Lung (tissue), 11 donors: ENCODE measurements at regions not wholly inside any gene's neighbourhood (a gene's known extent, or its start where the extent isn't known, plus 50 kb on each side); places are given as distances from the start of the nearest gene placed in this dataset.
A peak's percentile ranks its signal among the peaks of the same experiment; 100 is the strongest.

ENCODE experiments used
- ATAC-seq: fragments of 200-7000 bp; cut with Tn5 transposase; one replicate; pipeline ENCODE4 v1.9.1; 2020; ENCODE audit warnings: moderate number of reproducible peaks; ENCODE audit not compliant: insufficient read depth, low FRiP score
- DNase-seq, 3 donors: peaks; one replicate each; pipeline ENCODE4 v3.0.0-alpha.2; 2013 to 2017
- H3K27ac ChIP-seq, 2 donors: one replicate each; pipeline ENCODE4 v1.5.1; 2013; ENCODE audit warnings: mild to moderate bottlenecking in 2 of 2, moderate library complexity in 2 of 2, control low read depth in 1 of 2, inconsistent platforms in 1 of 2, low read depth in 1 of 2, low read length in 1 of 2
- H3K27me3 ChIP-seq, 3 donors: one replicate each; pipeline ENCODE4 v1.5.1; 2013; ENCODE audit warnings: low read length in 2 of 3; ENCODE audit not compliant: control insufficient read depth in 3 of 3, insufficient read depth in 3 of 3
- H3K36me3 ChIP-seq, 4 donors: one replicate each; pipeline ENCODE4 v1.5.1; 2013; ENCODE audit warnings: low read length in 4 of 4, mild to moderate bottlenecking in 1 of 4, moderate library complexity in 1 of 4; ENCODE audit not compliant: control insufficient read depth in 4 of 4, insufficient read depth in 4 of 4
- H3K4me1 ChIP-seq, 5 donors: one replicate each; pipeline ENCODE4 v1.5.1; 2013; ENCODE audit warnings: low read length in 5 of 5, mild to moderate bottlenecking in 2 of 5, moderate library complexity in 1 of 5; ENCODE audit not compliant: control insufficient read depth in 5 of 5, insufficient read depth in 5 of 5
- H3K4me3 ChIP-seq: one replicate; pipeline ENCODE4 v1.5.1; 2013; ENCODE audit warnings: mild to moderate bottlenecking, control low read depth, moderate library complexity
- H3K9ac ChIP-seq, 2 donors: one replicate each; pipeline ENCODE4 v1.5.1; 2013; ENCODE audit warnings: low read length in 2 of 2, control low read depth in 1 of 2; ENCODE audit not compliant: insufficient read depth in 1 of 2
- H3K9me3 ChIP-seq, 4 donors: one replicate each; pipeline ENCODE4 v1.5.1; 2013; ENCODE audit warnings: low read length in 3 of 4, mild to moderate bottlenecking in 1 of 4, moderate library complexity in 1 of 4; ENCODE audit not compliant: control insufficient read depth in 4 of 4, insufficient read depth in 3 of 4
- CTCF ChIP-seq: IDR thresholded peaks from 2 replicates; pipeline ENCODE4 v1.5.1; 2012; ENCODE audit warnings: mild to moderate bottlenecking; ENCODE audit errors: control extremely low read depth, extremely low read depth
- WGBS, 2 donors: extraction: QIAGEN DNeasy Blood & Tissue Kit; methylation state at CpG; one replicate each; pipeline ENCODE4 v1.1.7; 2013; 5-methylcytosine and 5-hydroxymethylcytosine counted together
- donor health status: control.
- donor health status: control.
- donor health status: Bipolar disorder and iron deficiency.
- donor health status: healthy.
- donor health status: DM: yes; HTN: yes; CAD: no.

GRCh38 chr2:8132879-8133278, 549.0 kb upstream of the ID2 start:
- Histone ChIP-seq H3K27ac (no peak overlapping the region), H3K36me3 (no peaks in the 10 kb centered on the region), H3K9ac (peak overlapping the region in 1 of 2 donors; percentile 5), H3K27me3 (no peaks in the 10 kb centered on the region), H3K9me3 (no peaks in the 10 kb centered on the region), H3K4me3 (no peak overlapping the region), H3K4me1 (peaks cover 0 to 17% (median 4%) of the 10 kb centered on the region in 5 donors)
- 90 to 93% methylated on average over 9 of the region's 9 CpGs for WGBS, 2 donors
- DNase-seq: no peak
- no peak for ATAC-seq
- no peak for TF ChIP-seq CTCF

GRCh38 chr2:8133363-8133762, 548.5 kb upstream of the ID2 start:
- H3K9ac ChIP-seq: no peak overlapping the region
- no peaks in the 10 kb centered on the region for H3K27me3 ChIP-seq
- no peaks in the 10 kb centered on the region for H3K36me3 ChIP-seq
- H3K4me1 ChIP-seq: peaks cover 0 to 17% (median 4%) of the 10 kb centered on the region in 5 donors
- H3K9me3 ChIP-seq: no peaks in the 10 kb centered on the region
- H3K4me3 ChIP-seq: no peak overlapping the region
- 79 to 91% methylated on average over 11 of the region's 11 CpGs for WGBS, 2 donors
- no peak for ATAC-seq
- TF ChIP-seq CTCF: no peak
- DNase-seq: no peak
- H3K27ac ChIP-seq: no peak overlapping the region

GRCh38 chr2:8133913-8134472, 547.9 kb upstream of the ID2 start:
- WGBS, 2 donors: 74 to 75% methylated on average over 11 of the region's 11 CpGs
- peak in 2 of 3 donors; percentile 48 to 52 for DNase-seq

More at GRCh38 chr2:8133913-8134472, 547.9 kb upstream of the ID2 start:
- ATAC-seq: no peak
- Histone ChIP-seq H3K4me1 (peaks cover 0 to 17% (median 4%) of the 10 kb centered on the region in 5 donors), H3K9me3 (no peaks in the 10 kb centered on the region), H3K27ac (peak overlapping the region; percentile 17 to 63), H3K36me3 (no peaks in the 10 kb centered on the region), H3K4me3 (no peak overlapping the region), H3K27me3 (no peaks in the 10 kb centered on the region), H3K9ac (no peak overlapping the region)
- TF ChIP-seq CTCF: no peak
